ENCODE measurements at regions not wholly inside any gene's neighbourhood (a gene's known extent, or its start where the extent isn't known, plus 50 kb on each side); places are given as distances from the start of the nearest gene placed in this dataset.

GRCh38 chr3:144912968-144913367 lies 941.3 kb downstream of the DIPK2A start:
- Histone ChIP-seq H3K4me1 (no peaks in the 10 kb centered on the region), H3K36me3 (ENCODE audit: insufficient read depth in 1 of 2, low read depth in 1 of 2) (no peaks in the 10 kb centered on the region), H3K27ac (no peak overlapping the region), H3K4me3 (no peak overlapping the region), H3K9me3 (no peaks in the 10 kb centered on the region), H3K27me3 (ENCODE audit: insufficient read depth in 3 of 3, low read length in 2 of 3) (no peaks in the 10 kb centered on the region)
- DNase-seq (no peak), ATAC-seq (no peak)
- TF ChIP-seq, protein P1, sequence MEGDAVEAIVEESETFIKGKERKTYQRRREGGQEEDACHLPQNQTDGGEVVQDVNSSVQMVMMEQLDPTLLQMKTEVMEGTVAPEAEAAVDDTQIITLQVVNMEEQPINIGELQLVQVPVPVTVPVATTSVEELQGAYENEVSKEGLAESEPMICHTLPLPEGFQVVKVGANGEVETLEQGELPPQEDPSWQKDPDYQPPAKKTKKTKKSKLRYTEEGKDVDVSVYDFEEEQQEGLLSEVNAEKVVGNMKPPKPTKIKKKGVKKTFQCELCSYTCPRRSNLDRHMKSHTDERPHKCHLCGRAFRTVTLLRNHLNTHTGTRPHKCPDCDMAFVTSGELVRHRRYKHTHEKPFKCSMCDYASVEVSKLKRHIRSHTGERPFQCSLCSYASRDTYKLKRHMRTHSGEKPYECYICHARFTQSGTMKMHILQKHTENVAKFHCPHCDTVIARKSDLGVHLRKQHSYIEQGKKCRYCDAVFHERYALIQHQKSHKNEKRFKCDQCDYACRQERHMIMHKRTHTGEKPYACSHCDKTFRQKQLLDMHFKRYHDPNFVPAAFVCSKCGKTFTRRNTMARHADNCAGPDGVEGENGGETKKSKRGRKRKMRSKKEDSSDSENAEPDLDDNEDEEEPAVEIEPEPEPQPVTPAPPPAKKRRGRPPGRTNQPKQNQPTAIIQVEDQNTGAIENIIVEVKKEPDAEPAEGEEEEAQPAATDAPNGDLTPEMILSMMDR (IDR thresholded peaks at IDR 0.05): no peak
- WGBS, 3 donors: 86 to 90% (median 88%) methylated on average over 7 of the region's 7 CpGs
- intact Hi-C loops (cut with DNase I): no loop called here

DNA sequence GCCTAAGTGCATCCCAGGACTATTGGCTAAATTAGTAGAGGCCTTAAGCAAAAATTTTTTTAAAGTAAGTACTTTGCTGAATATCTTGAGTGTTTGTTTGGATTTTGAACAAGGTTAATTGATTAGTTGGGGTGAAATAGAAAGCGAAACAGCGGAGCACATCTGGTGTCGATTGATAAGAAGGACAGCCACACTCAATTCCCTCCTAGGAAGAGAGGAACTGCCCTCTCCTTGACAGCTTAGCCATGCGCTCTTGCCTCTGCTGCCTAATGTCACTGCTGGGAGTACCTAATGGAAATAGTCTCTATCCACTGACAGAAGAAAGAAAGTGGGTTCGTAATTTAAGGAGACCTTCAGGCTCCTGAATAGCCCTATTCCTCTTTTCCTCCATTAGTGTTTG lies 943.6 kb downstream of the DIPK2A start:
- no peaks in the 10 kb centered on the region for H3K9me3 ChIP-seq
- H3K27me3 ChIP-seq (ENCODE audit: insufficient read depth in 3 of 3, low read length in 2 of 3): no peaks in the 10 kb centered on the region
- no peak for ATAC-seq
- no peaks in the 10 kb centered on the region for H3K4me1 ChIP-seq
- TF ChIP-seq, protein P1 (IDR thresholded peaks at IDR 0.05): no peak
- WGBS, 3 donors: 73 to 82% (median 78%) methylated on average over 5 of the region's 5 CpGs
- H3K27ac ChIP-seq: no peak overlapping the region
- H3K4me3 ChIP-seq: no peak overlapping the region
- no peaks in the 10 kb centered on the region for H3K36me3 ChIP-seq (ENCODE audit: insufficient read depth in 1 of 2, low read depth in 1 of 2)
- no peak for DNase-seq
- intact Hi-C loops (cut with DNase I): no loop called here

- WGBS, 3 donors: 42 to 56% (median 44%) methylated on average over 4 of the region's 4 CpGs
- H3K36me3 ChIP-seq (ENCODE audit: insufficient read depth in 1 of 2, low read depth in 1 of 2): no peaks in the 10 kb centered on the region
- H3K9me3 ChIP-seq: no peaks in the 10 kb centered on the region
- TF ChIP-seq, protein P1 (IDR thresholded peaks at IDR 0.05): no peak
- DNase-seq: no peak
- intact Hi-C loops (cut with DNase I): no loop called here
- no peak overlapping the region for H3K27ac ChIP-seq
- H3K4me3 ChIP-seq: no peak overlapping the region
- H3K4me1 ChIP-seq: no peaks in the 10 kb centered on the region
- ATAC-seq: no peak
- no peaks in the 10 kb centered on the region for H3K27me3 ChIP-seq (ENCODE audit: insufficient read depth in 3 of 3, low read length in 2 of 3)
Observed at GRCh38 chr3:144921710-144922109, 950.1 kb downstream of the DIPK2A start.

- no peak overlapping the region for H3K4me3 ChIP-seq
- WGBS, 3 donors: 28 to 34% (median 29%) methylated on average over 3 of the region's 3 CpGs
- intact Hi-C loops (cut with DNase I): no loop called here
- H3K27ac ChIP-seq: no peak overlapping the region
- DNase-seq (no peak), ATAC-seq (no peak)
- no peaks in the 10 kb centered on the region for H3K27me3 ChIP-seq (ENCODE audit: insufficient read depth in 3 of 3, low read length in 2 of 3)
- H3K4me1 ChIP-seq: no peaks in the 10 kb centered on the region
- TF ChIP-seq, protein P1 (IDR thresholded peaks at IDR 0.05): no peak
- no peaks in the 10 kb centered on the region for H3K9me3 ChIP-seq
- no peaks in the 10 kb centered on the region for H3K36me3 ChIP-seq (ENCODE audit: insufficient read depth in 1 of 2, low read depth in 1 of 2)
Observed at GRCh38 chr3:144923046-144923775, 951.6 kb downstream of the DIPK2A start.

DNA sequence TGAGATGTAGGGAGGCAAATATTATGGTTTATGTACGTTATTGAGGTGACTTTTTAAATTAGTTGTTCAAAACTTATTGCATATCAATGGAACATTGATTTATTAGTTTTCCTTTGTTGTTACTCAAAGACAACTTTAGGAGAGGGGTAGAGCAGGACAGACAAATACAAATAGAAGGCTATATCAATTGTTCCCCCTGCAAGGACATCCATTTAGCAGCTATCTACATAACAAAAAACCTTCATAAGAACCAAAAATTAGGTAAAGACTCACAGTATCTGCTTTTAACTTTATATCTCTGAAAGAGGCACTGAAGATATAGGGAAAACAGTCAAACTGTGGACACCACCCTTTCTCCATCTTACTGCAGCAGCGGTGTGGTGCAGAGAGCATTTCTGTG lies 958.8 kb downstream of the DIPK2A start:
- 95% methylated on average over 2 of the region's 2 CpGs for WGBS, 3 donors
- TF ChIP-seq, protein P1 (IDR thresholded peaks at IDR 0.05): no peak
- Histone ChIP-seq H3K4me1 (no peaks in the 10 kb centered on the region), H3K27me3 (ENCODE audit: insufficient read depth in 3 of 3, low read length in 2 of 3) (no peaks in the 10 kb centered on the region), H3K4me3 (no peak overlapping the region), H3K36me3 (ENCODE audit: insufficient read depth in 1 of 2, low read depth in 1 of 2) (no peaks in the 10 kb centered on the region), H3K9me3 (peaks cover 1% of the 10 kb centered on the region), H3K27ac (no peak overlapping the region)
- ATAC-seq (no peak), DNase-seq (no peak)
- intact Hi-C loops (cut with DNase I): no loop called here
